ENCODE measurements at regions not wholly inside any gene's neighbourhood (a gene's known extent, or its start where the extent isn't known, plus 50 kb on each side); places are given as distances from the start of the nearest gene placed in this dataset.

DNA sequence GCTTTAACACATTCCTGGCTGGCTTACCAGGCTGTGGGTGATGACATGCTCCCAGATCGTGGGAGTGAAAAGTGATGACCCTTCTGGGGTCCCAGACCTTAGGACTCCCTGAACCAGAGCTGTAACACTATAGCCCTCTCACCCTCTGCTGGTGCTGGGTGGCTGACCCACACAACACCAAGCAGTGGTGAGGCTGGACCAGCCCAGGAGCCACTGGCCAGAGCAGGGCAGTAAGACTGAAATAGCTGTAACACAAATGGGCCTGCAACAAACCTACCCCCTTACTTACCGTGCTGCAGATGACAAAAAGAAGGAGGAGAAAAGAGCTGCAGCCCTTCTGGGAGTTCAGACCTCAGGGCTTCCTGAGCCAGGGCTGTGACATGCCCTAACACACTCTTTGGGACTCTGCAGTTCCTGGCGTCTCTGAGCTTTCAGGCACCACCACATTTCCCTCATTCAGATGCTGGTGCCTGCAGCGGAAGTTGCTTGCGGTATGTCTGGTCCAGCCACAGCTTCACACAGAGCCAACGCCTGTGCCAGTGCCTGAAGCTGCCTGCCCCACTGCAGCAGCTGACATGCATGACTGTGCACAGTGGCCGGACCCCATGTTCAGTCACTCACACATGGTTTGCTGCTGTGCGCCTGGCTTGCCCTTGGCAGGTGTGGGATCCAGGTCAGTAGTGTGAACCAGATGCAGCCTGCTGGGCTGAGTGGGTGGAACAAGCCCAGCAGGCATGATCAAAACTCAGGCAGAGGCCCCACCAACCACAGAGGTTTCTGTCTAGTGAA, 1247.4 kb downstream of the EFNA5 start:
- Histone ChIP-seq H4K91ac (ENCODE audit: insufficient read length, low read depth, low read length) (no peak overlapping the region), H2BK120ac (ENCODE audit: low read depth, low read length, poor library complexity, severe bottlenecking) (no peak overlapping the region), H2BK12ac (ENCODE audit: insufficient read length, low read depth, low read length) (no peak overlapping the region), H3K23ac (ENCODE audit: insufficient read length, low read depth, low read length) (no peak overlapping the region), H3K14ac (ENCODE audit: insufficient read depth, low read length) (no peak overlapping the region), H3K4me2 (ENCODE audit: insufficient read depth, insufficient read length, low read length) (no peak overlapping the region), H3K4me1 (ENCODE audit: insufficient read depth, low read length) (no peaks in the 10 kb centered on the region), H4K20me1 (ENCODE audit: control insufficient read depth, insufficient read depth, insufficient read length) (no peaks in the 10 kb centered on the region), H3K56ac (ENCODE audit: insufficient read length, low read depth, low read length) (no peak overlapping the region), H3K23me2 (ENCODE audit: insufficient read length, low read depth, low read length, poor library complexity, severe bottlenecking) (no peaks in the 10 kb centered on the region), H3K27ac (ENCODE audit: insufficient read length, low read depth, low read length) (no peak overlapping the region), H3K9me3 (ENCODE audit: control insufficient read depth, low read depth, low read length) (no peaks in the 10 kb centered on the region), H2AK5ac (ENCODE audit: insufficient read length, low read length) (no peak overlapping the region), H3K27me3 (ENCODE audit: insufficient read depth, low read length) (no peaks in the 10 kb centered on the region), H4K8ac (replicated peaks; ENCODE audit: insufficient read length, low read depth, low read length) (no peak overlapping the region), H2BK5ac (ENCODE audit: insufficient read length, low read length) (no peak overlapping the region), H3K79me1 (ENCODE audit: insufficient read depth, low read depth, low read length, poor library complexity, severe bottlenecking) (no peaks in the 10 kb centered on the region), H2BK15ac (ENCODE audit: low read depth, low read length) (no peak overlapping the region), H3K18ac (ENCODE audit: insufficient read length, low read depth, low read length) (no peak overlapping the region), H3K9ac (ENCODE audit: extremely low read depth, insufficient read length, low read length) (no peak overlapping the region), H2AFZ (ENCODE audit: low read length) (no peak overlapping the region), H3T11ph (ENCODE audit: low read length) (no peak overlapping the region), H3K79me2 (ENCODE audit: insufficient read depth, low read length) (no peaks in the 10 kb centered on the region), H4K5ac (ENCODE audit: insufficient read length, low read depth, low read length) (no peak overlapping the region), H3K4ac (ENCODE audit: low read depth, low read length) (no peak overlapping the region), H2BK20ac (ENCODE audit: low read depth, low read length, poor library complexity, severe bottlenecking) (no peak overlapping the region)
- TF ChIP-seq, protein P1, sequence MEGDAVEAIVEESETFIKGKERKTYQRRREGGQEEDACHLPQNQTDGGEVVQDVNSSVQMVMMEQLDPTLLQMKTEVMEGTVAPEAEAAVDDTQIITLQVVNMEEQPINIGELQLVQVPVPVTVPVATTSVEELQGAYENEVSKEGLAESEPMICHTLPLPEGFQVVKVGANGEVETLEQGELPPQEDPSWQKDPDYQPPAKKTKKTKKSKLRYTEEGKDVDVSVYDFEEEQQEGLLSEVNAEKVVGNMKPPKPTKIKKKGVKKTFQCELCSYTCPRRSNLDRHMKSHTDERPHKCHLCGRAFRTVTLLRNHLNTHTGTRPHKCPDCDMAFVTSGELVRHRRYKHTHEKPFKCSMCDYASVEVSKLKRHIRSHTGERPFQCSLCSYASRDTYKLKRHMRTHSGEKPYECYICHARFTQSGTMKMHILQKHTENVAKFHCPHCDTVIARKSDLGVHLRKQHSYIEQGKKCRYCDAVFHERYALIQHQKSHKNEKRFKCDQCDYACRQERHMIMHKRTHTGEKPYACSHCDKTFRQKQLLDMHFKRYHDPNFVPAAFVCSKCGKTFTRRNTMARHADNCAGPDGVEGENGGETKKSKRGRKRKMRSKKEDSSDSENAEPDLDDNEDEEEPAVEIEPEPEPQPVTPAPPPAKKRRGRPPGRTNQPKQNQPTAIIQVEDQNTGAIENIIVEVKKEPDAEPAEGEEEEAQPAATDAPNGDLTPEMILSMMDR (conservative IDR thresholded peaks at IDR 0.05): no peak
- Mint-ChIP-seq H3K27me3 (ENCODE audit: low read depth) (no peaks in the 10 kb centered on the region), H3K27ac (no peak overlapping the region; a peak in 1 of 7 replicates), H3K4me3 (no peak overlapping the region), H3K9me3 (peaks cover 0 to 4% of the 10 kb centered on the region in 2 experiments; a peak in 2 of 5 replicates), H3K36me3 (ENCODE audit: insufficient read depth in 1 of 3, low read depth in 3 of 3) (0 out of 7 replicates have a peak, but pooled peaks cover 0 to 4% (median 0%) of the 10 kb centered on the region in 3 experiments), H3K4me1 (no peaks in the 10 kb centered on the region)
- WGBS (ENCODE audit: extremely low coverage, insufficient read length, low lambda C conversion rate): no CpG with 5 or more reads among the region's 8 CpGs
- peak; percentile 30 for DNase-seq
